ENCODE measurements at regions not wholly inside any gene's neighbourhood (a gene's known extent, or its start where the extent isn't known, plus 50 kb on each side); places are given as distances from the start of the nearest gene placed in this dataset.
"Not testable (repeated sequence)": the region's sequence is repeated elsewhere in the genome, so short reads cannot be mapped to it uniquely, and the experiment has no call there.

DNA sequence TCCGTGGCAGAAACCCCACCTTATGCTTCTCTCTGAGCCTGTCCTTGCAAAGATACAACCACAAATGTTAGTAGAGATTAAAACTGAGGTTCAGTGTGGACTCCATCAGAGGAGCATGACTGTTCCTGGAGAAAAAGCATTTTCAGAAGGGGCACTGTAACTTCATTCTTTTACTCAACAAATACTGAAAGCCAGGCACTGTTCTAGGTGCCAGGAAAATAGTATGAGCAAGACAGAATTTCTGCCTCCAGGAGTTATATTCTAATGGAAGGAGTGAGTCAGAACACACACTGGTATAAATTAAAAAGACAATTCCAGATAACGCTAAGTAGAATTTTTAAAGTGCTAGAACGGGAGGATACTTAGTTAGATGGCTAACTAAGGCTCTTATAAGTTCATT, 251.4 kb upstream of the GAS1 start:
- H3K36me3 ChIP-seq: no peaks in the 10 kb centered on the region
- no peak overlapping the region for H3K4me3 ChIP-seq
- DNase-seq: no peak
- intact Hi-C loops (cut with DNase I; ENCODE audit: low total_unique reads): no loop called here
- H3K27ac ChIP-seq: peak overlapping the region; percentile 70 to 71
- TF ChIP-seq POLR2A (IDR thresholded peaks at IDR 0.05): no peak
- TF ChIP-seq, protein P1, sequence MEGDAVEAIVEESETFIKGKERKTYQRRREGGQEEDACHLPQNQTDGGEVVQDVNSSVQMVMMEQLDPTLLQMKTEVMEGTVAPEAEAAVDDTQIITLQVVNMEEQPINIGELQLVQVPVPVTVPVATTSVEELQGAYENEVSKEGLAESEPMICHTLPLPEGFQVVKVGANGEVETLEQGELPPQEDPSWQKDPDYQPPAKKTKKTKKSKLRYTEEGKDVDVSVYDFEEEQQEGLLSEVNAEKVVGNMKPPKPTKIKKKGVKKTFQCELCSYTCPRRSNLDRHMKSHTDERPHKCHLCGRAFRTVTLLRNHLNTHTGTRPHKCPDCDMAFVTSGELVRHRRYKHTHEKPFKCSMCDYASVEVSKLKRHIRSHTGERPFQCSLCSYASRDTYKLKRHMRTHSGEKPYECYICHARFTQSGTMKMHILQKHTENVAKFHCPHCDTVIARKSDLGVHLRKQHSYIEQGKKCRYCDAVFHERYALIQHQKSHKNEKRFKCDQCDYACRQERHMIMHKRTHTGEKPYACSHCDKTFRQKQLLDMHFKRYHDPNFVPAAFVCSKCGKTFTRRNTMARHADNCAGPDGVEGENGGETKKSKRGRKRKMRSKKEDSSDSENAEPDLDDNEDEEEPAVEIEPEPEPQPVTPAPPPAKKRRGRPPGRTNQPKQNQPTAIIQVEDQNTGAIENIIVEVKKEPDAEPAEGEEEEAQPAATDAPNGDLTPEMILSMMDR (IDR thresholded peaks at IDR 0.05): no peak
- no peaks in the 10 kb centered on the region for H3K27me3 ChIP-seq
- no peaks in the 10 kb centered on the region for H3K4me1 ChIP-seq
- no peaks in the 10 kb centered on the region for H3K9me3 ChIP-seq

DNA sequence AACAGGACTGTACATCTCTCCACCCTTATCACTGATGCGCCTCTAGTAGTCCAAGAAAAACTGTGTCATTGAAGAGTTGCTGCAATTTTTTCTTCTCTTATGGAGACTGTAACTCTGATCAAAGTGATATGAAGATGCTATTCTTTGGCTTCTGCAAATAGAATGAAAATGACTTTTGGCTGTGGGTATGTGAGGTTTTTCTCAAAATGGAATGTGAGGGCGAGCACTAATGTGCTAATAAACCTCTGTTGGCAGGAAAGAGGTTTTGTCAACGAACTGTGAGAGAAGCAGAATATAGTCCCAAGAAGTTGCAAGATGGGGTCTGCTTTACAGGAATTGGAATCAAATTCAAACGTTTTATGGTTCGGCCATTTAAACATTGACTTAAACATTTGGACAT, 252.0 kb upstream of the GAS1 start:
- no peaks in the 10 kb centered on the region for H3K4me1 ChIP-seq
- no peaks in the 10 kb centered on the region for H3K36me3 ChIP-seq
- DNase-seq: no peak
- TF ChIP-seq, protein P1 (IDR thresholded peaks at IDR 0.05): no peak
- no peak for TF ChIP-seq POLR2A (IDR thresholded peaks at IDR 0.05)
- H3K27ac ChIP-seq: peak overlapping the region; percentile 70 to 71
- H3K9me3 ChIP-seq: no peaks in the 10 kb centered on the region
- H3K4me3 ChIP-seq: no peak overlapping the region
- intact Hi-C loops (cut with DNase I; ENCODE audit: low total_unique reads): no loop called here
- H3K27me3 ChIP-seq: no peaks in the 10 kb centered on the region

DNA sequence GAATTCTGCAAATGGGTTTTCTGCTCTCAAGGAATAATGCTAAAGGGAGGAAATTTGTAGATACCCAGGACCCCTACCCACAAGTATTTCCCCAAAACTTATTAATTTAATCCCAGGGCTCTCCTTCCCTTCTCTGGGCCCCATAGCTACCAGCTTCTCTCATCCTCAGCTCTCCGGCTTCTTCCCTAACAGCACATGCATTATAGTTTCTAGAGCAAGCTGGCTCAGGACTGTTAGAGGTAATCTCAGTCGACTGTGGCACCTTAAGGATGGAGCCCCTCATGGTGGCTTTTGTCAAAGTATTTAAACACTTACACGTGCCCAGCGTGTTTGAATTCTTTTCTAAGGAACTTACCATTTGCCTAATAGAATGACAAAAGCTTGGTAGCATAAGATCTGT, 252.5 kb upstream of the GAS1 start:
- no peaks in the 10 kb centered on the region for H3K36me3 ChIP-seq
- TF ChIP-seq, protein P1 (IDR thresholded peaks at IDR 0.05): no peak
- H3K4me3 ChIP-seq: no peak overlapping the region
- H3K4me1 ChIP-seq: no peaks in the 10 kb centered on the region
- H3K27me3 ChIP-seq: no peaks in the 10 kb centered on the region
- no peak for DNase-seq
- intact Hi-C loops (cut with DNase I; ENCODE audit: low total_unique reads): no loop called here
- peak overlapping the region; percentile 70 to 71 for H3K27ac ChIP-seq
- no peaks in the 10 kb centered on the region for H3K9me3 ChIP-seq

DNA sequence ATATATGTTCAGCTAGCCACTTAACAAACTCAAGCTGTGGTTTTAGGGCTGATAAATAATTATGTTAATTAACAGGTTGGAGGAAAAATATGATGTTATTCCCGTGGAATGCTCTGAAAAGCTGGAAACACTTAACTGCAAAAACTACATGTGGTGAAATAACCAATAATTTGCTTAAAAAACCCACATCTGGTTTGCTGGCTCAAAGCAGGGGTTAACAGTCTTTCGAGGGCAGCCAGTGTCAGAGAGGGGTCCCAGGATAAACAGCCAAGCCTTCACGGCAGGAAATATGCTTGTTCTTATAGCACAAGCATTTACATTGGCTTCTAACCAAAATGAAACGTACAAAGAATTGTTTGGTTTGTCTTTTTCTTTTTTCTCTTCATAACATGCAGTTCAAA, 254.0 kb upstream of the GAS1 start:
- intact Hi-C loops (cut with DNase I; ENCODE audit: low total_unique reads): no loop called here
- TF ChIP-seq, protein P1 (IDR thresholded peaks at IDR 0.05): no peak
- TF ChIP-seq POLR2A (IDR thresholded peaks at IDR 0.05): no peak
- DNase-seq: no peak

DNA sequence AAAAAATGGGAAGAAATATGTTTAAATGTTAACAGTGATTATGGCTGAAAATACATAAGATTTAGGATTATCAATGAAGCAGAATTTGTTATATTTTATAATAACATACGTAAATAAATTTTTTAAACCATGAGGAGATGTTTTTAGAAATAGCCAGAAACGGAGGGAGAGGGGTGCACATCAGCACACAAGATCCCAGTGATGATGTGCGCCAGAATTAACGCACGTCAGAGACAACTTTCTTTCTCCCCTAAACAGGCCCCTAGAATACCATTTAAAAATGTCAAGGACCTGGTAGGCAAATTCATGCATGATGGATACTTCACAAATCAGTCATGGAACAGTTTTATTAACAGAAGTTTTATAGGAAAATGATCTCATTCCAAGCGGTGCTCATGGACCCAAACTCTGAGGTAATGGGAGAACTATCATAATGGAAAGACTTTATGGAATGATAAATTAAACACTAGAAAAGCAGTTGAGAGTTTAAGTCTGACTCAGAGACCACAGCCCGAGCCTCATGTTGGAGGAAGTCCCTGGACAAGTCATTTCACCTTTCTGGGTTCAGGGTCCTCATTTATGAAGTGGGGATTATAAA, 258.9 kb upstream of the GAS1 start:
- Histone ChIP-seq H3K36me3 (no peaks in the 10 kb centered on the region), H3K4me3 (no peak overlapping the region), H3K27ac (no peak overlapping the region), H3K9me3 (no peaks in the 10 kb centered on the region), H3K27me3 (no peaks in the 10 kb centered on the region), H3K4me1 (no peaks in the 10 kb centered on the region)
- no peak for DNase-seq
- intact Hi-C loops (cut with DNase I; ENCODE audit: low total_unique reads): no loop called here
- TF ChIP-seq, protein P1 (IDR thresholded peaks at IDR 0.05): no peak
- no peak for TF ChIP-seq POLR2A (IDR thresholded peaks at IDR 0.05)

More for the DNA sequence above, 254.0 kb upstream of the GAS1 start:
- H3K4me3 ChIP-seq: no peak overlapping the region
- H3K27me3 ChIP-seq: no peaks in the 10 kb centered on the region
- H3K4me1 ChIP-seq: no peaks in the 10 kb centered on the region
- peak overlapping the region; percentile 44 to 57 for H3K27ac ChIP-seq
- no peaks in the 10 kb centered on the region for H3K36me3 ChIP-seq
- H3K9me3 ChIP-seq: no peaks in the 10 kb centered on the region

DNA sequence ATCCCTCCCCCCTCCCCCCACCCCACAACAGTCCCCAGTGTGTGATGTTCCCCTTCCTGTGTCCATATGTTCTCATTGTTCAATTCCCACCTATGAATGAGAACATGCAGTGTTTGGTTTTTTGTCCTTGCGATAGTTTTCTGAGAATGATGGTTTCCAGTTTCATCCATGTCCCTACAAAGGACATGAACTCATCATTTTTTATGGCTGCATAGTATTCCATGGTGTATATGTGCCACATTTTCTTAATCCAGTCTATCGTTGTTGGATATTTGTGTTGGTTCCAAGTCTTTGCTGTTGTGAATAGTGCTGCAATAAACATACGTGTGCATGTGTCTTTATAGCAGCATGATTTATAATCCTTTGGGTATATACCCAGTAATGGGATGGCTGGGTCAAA, 263.4 kb upstream of the GAS1 start:
- intact Hi-C loops (cut with DNase I; ENCODE audit: low total_unique reads); H3K4me3 ChIP-seq; DNase-seq; H3K36me3 ChIP-seq; H3K27ac ChIP-seq; H3K4me1 ChIP-seq; H3K9me3 ChIP-seq; H3K27me3 ChIP-seq: not testable (repeated sequence)
